Keratinocyte (primary cell): ENCODE measurements at regions not wholly inside any gene's neighbourhood (a gene's known extent, or its start where the extent isn't known, plus 50 kb on each side); places are given as distances from the start of the nearest gene placed in this dataset.

ENCODE experiments used
- DNase-seq: peaks from one replicate; pipeline ENCODE4 v3.0.0-alpha.2; 2011; ENCODE audit warnings: low read depth, missing footprints, low spot score
- FAIRE-seq: peaks from 2 replicates; lab custom pipeline; 2011; peaks lifted over from hg19 to GRCh38; lab: Jason Lieb, UNC
- H2AFZ ChIP-seq: 2 replicates; pipeline ENCODE4 v1.6.0; 2012; ENCODE audit warnings: low read length, control low read depth, inconsistent platforms; ENCODE audit not compliant: control insufficient read depth
- H3K27ac ChIP-seq: 2 replicates; pipeline ENCODE4 v1.5.1; 2011; ENCODE audit warnings: low read length; ENCODE audit not compliant: control insufficient read depth, insufficient read depth
- H3K27me3 ChIP-seq: 3 replicates; pipeline ENCODE4 v1.6.0; 2011; ENCODE audit warnings: low read length; ENCODE audit not compliant: control insufficient read depth, insufficient read depth; ENCODE audit errors: extremely low read depth
- H3K36me3 ChIP-seq, 2 experiments: 2 replicates in 1 of 2; 3 replicates in 1 of 2; pipeline ENCODE4 v1.5.1; 2011; ENCODE audit warnings: low read length in 2 of 2, mild to moderate bottlenecking in 1 of 2; ENCODE audit not compliant: control insufficient read depth in 2 of 2, insufficient read depth in 2 of 2; ENCODE audit errors: extremely low read depth in 1 of 2
- H3K4me1 ChIP-seq: 3 replicates; pipeline ENCODE4 v1.5.1; 2011; ENCODE audit warnings: low read length; ENCODE audit not compliant: control insufficient read depth, insufficient read depth; ENCODE audit errors: extremely low read depth
- H3K4me2 ChIP-seq: 3 replicates; pipeline ENCODE4 v1.6.0; 2011; ENCODE audit warnings: low read depth, low read length; ENCODE audit not compliant: control insufficient read depth, insufficient read depth; ENCODE audit errors: extremely low read depth
- H3K4me3 ChIP-seq, 3 experiments: fragments of 200-600 bp in 1 of 3; sonication (generic) in 1 of 3; 2 replicates in 2 of 3; 3 replicates in 1 of 3; pipeline ENCODE4 v1.5.1; 2011 to 2016; ENCODE audit warnings: low read length in 3 of 3, mild to moderate bottlenecking in 3 of 3, control low read depth in 2 of 3, inconsistent platforms in 1 of 3, low read depth in 1 of 3, mixed read lengths in 1 of 3, mixed run types in 1 of 3, moderate library complexity in 1 of 3; ENCODE audit not compliant: control insufficient read depth in 2 of 3, insufficient read depth in 2 of 3; ENCODE audit errors: extremely low read depth in 1 of 3
- H3K79me2 ChIP-seq: 2 replicates; pipeline ENCODE4 v1.6.0; 2012; ENCODE audit warnings: low read length; ENCODE audit not compliant: control insufficient read depth, insufficient read depth
- H3K9ac ChIP-seq: 3 replicates; pipeline ENCODE4 v1.6.0; 2011; ENCODE audit warnings: low read length; ENCODE audit not compliant: control insufficient read depth, insufficient read depth; ENCODE audit errors: extremely low read depth
- H3K9me1 ChIP-seq: 3 replicates; pipeline ENCODE4 v1.6.0; 2011; ENCODE audit warnings: low read length; ENCODE audit not compliant: control insufficient read depth, insufficient read depth; ENCODE audit errors: extremely low read depth
- H3K9me3 ChIP-seq: 2 replicates; pipeline ENCODE4 v1.5.1; 2012; ENCODE audit warnings: low read depth, low read length; ENCODE audit not compliant: control insufficient read depth
- H4K20me1 ChIP-seq: 3 replicates; pipeline ENCODE4 v1.6.0; 2011; ENCODE audit warnings: low read length; ENCODE audit not compliant: control insufficient read depth, insufficient read depth; ENCODE audit errors: extremely low read depth
- EZH2 ChIP-seq: IDR thresholded peaks from one replicate; pipeline ENCODE4 v1.6.1; 2012; ENCODE audit warnings: inconsistent platforms, mild to moderate bottlenecking, low read length, moderate library complexity
- dilution Hi-C: fragments of 300-500 bp; cut with MboI; formaldehyde crosslinking; loops from one replicate; pipeline ENCODE4 v1.7.0; 2020; ENCODE audit warnings: low sequenced_read_pairs; ENCODE audit not compliant: extremely low pct_ligation_motif_present
- TF ChIP-seq, protein P1 (sequence below), 3 experiments: IDR thresholded peaks in 1 of 3; conservative IDR thresholded peaks in 1 of 3; optimal IDR thresholded peaks in 1 of 3; 2 replicates in 2 of 3; 3 replicates in 1 of 3; pipeline versions ENCODE3 to v1.5.1; 2011; ENCODE audit warnings: low read length in 3 of 3, mild to moderate bottlenecking in 3 of 3, moderate library complexity in 2 of 3, control low read depth in 1 of 3, inconsistent platforms in 1 of 3; ENCODE audit not compliant: insufficient read depth in 2 of 3; ENCODE audit errors: extremely low read depth in 1 of 3

DNA sequence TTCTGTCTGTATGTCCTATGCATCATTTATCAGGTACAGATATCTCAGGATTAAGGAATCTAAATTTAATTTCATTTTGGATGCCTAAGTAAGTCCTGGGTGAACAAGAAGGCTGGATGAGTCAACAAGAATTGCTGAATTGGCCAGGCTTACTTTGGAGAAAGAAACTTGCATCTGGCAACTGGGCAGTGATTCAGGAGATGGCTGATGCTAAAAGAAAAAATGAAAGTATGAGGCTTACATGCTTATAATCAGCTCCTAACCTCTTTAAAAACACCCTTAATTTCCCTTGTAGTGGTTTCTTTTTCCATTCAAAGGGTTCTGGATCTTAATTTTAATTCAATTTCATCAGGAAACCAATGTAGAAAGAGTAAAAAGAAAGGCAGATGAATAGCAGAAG is 228.8 kb upstream of the PEX5L start:
- no peak overlapping the region for H3K9ac ChIP-seq
- TF ChIP-seq, protein P1, sequence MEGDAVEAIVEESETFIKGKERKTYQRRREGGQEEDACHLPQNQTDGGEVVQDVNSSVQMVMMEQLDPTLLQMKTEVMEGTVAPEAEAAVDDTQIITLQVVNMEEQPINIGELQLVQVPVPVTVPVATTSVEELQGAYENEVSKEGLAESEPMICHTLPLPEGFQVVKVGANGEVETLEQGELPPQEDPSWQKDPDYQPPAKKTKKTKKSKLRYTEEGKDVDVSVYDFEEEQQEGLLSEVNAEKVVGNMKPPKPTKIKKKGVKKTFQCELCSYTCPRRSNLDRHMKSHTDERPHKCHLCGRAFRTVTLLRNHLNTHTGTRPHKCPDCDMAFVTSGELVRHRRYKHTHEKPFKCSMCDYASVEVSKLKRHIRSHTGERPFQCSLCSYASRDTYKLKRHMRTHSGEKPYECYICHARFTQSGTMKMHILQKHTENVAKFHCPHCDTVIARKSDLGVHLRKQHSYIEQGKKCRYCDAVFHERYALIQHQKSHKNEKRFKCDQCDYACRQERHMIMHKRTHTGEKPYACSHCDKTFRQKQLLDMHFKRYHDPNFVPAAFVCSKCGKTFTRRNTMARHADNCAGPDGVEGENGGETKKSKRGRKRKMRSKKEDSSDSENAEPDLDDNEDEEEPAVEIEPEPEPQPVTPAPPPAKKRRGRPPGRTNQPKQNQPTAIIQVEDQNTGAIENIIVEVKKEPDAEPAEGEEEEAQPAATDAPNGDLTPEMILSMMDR (optimal IDR thresholded peaks at IDR 0.05 in 1 of 3, IDR thresholded peaks at IDR 0.05 in 1 of 3, conservative IDR thresholded peaks at IDR 0.05 in 1 of 3; ENCODE audit: extremely low read depth in 1 of 3, insufficient read depth in 2 of 3, low read length in 3 of 3) = no peak
- TF ChIP-seq EZH2 = no peak
- H2AFZ ChIP-seq = no peak overlapping the region
- no peak overlapping the region for H3K27ac ChIP-seq
- H3K4me1 ChIP-seq = no peaks in the 10 kb centered on the region
- H4K20me1 ChIP-seq = no peaks in the 10 kb centered on the region
- H3K4me2 ChIP-seq = no peak overlapping the region
- dilution Hi-C loops = no loop called here
- no peaks in the 10 kb centered on the region for H3K79me2 ChIP-seq
- no peaks in the 10 kb centered on the region for H3K27me3 ChIP-seq
- H3K36me3 ChIP-seq = no peaks in the 10 kb centered on the region
- H3K4me3 ChIP-seq = no peak overlapping the region
- DNase-seq (no peak), FAIRE-seq (no peak)
- H3K9me1 ChIP-seq = no peaks in the 10 kb centered on the region
- H3K9me3 ChIP-seq = no peaks in the 10 kb centered on the region

DNA sequence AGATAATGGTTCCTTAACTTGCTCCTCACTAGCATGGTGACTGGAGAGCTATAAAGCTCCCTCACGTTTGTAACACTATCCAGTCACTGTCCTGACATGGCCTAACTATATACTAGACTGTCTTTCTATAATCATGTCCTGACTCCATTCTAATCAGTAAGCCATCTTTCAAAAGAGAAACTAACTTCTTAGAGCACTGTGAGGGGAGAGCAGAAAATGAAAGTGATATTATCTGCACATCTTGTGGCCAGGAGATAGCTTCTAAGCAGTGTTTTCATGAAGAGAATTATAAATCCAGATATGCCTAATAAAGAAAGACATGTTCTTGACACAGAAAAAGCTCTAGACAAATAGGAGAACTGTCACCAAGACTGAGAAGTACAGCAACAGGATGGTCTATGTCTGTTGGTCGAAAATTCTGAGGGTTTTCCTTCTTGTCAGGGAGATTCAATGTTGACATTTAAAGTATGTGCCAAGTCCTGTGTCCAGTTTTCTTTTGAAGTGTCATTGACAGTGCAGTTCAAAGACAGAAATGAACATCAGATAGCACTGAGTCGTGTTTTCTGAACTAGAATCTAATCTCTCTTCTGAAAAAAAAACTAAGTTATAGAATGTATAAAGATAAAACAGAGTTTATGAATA is 230.6 kb upstream of the PEX5L start:
- no peak for DNase-seq
- FAIRE-seq = no peak
- no peaks in the 10 kb centered on the region for H3K9me3 ChIP-seq
- TF ChIP-seq EZH2 = no peak
- TF ChIP-seq, protein P1 (optimal IDR thresholded peaks at IDR 0.05 in 1 of 3, IDR thresholded peaks at IDR 0.05 in 1 of 3, conservative IDR thresholded peaks at IDR 0.05 in 1 of 3; ENCODE audit: extremely low read depth in 1 of 3, insufficient read depth in 2 of 3, low read length in 3 of 3) = no peak
- H3K9me1 ChIP-seq = no peaks in the 10 kb centered on the region
- H3K79me2 ChIP-seq = no peaks in the 10 kb centered on the region
- H3K36me3 ChIP-seq = no peaks in the 10 kb centered on the region
- H3K4me3 ChIP-seq = no peak overlapping the region
- H3K4me2 ChIP-seq = no peak overlapping the region
- no peak overlapping the region for H3K9ac ChIP-seq
- dilution Hi-C loops = no loop called here
- no peak overlapping the region for H3K27ac ChIP-seq
- H2AFZ ChIP-seq = no peak overlapping the region
- H3K4me1 ChIP-seq = no peaks in the 10 kb centered on the region
- no peaks in the 10 kb centered on the region for H4K20me1 ChIP-seq
- no peaks in the 10 kb centered on the region for H3K27me3 ChIP-seq
